ENCODE measurements at regions not wholly inside any gene's neighbourhood (a gene's known extent, or its start where the extent isn't known, plus 50 kb on each side); places are given as distances from the start of the nearest gene placed in this dataset.

DNA sequence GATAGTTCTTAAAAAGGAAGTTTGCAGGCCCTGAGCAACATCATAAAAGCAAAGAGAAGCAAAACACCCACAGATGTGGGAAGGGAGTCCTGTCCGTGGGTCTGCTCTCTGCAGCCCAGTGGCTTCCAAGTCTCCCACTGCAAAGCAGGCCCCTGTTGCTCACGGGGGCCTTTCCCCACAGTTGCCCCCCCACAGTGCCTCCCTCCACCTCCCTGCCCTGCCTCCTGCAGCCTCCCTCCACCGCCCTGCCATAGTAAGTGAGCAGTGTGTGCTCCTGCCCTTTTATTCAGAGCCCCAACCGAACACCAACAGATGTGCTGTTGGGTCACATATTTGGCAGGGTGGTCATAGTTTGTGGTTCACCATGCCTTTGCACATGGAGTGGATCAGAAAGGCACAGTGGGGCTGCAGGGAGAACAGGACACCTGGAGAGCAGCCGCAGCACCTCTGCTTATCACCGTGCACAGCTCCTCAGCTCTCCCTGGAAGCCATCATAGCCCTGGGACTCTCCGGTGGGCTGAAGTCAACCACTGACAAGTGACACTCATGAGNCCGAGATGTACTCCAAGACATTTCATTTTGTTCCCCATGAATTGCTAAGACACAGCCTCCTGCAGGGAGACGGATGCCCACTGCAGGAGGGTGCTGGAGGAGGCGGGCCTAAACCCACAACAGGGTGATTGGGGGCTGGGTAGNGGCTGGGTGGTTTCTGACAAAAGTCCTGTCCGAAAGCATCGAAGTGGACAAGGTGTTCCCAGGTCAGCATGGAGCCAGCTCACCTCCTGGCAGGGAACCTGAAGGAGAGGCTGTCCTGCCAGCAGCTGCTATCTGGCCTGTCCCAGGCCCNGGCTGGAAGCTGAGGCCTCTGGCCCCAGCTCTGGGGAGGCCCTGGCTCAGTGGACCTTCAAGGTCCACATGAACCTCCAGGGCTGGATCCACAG, 278.9 kb downstream of the GADD45G start:
- TF ChIP-seq, protein P1, sequence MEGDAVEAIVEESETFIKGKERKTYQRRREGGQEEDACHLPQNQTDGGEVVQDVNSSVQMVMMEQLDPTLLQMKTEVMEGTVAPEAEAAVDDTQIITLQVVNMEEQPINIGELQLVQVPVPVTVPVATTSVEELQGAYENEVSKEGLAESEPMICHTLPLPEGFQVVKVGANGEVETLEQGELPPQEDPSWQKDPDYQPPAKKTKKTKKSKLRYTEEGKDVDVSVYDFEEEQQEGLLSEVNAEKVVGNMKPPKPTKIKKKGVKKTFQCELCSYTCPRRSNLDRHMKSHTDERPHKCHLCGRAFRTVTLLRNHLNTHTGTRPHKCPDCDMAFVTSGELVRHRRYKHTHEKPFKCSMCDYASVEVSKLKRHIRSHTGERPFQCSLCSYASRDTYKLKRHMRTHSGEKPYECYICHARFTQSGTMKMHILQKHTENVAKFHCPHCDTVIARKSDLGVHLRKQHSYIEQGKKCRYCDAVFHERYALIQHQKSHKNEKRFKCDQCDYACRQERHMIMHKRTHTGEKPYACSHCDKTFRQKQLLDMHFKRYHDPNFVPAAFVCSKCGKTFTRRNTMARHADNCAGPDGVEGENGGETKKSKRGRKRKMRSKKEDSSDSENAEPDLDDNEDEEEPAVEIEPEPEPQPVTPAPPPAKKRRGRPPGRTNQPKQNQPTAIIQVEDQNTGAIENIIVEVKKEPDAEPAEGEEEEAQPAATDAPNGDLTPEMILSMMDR (optimal IDR thresholded peaks at IDR 0.05 in 1 of 3, IDR thresholded peaks at IDR 0.05 in 1 of 3, conservative IDR thresholded peaks at IDR 0.05 in 1 of 3; ENCODE audit: extremely low read depth in 1 of 3, insufficient read depth in 2 of 3, low read length in 3 of 3), result no peak
- no peak for TF ChIP-seq EZH2 (IDR thresholded peaks at IDR 0.05; ENCODE audit: low read length)

Data from keratinocyte (primary cell).